ENCODE measurements at regions not wholly inside any gene's neighbourhood (a gene's known extent, or its start where the extent isn't known, plus 50 kb on each side); places are given as distances from the start of the nearest gene placed in this dataset.

DNA sequence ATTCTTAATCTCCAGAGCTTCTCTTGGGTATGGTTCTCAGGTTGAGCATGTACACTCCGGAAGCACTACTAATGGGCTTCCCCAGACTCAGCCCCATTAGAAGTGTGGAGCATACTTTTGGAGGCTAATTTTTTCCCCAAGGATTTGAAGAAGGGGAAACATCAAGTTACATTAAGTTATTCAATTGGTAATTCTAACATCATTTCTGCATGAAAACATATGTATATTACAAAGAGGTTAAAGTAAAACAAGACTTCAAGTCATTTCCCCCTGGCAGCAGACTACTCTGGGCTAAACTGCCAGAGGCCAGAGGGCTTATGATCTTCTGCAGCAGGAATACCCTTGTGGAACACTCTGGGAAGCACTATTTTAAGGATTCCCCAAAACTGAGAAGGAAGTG lies 227.7 kb upstream of the STK17B start:
- no peaks in the 10 kb centered on the region for H3K9me1 ChIP-seq (ENCODE audit: control insufficient read depth, insufficient read depth, low read length)
- ChIA-PET POLR2A (no interaction called here), CTCF (ENCODE audit: low intra/inter-chr PET ratio) (no interaction called here)
- no peak for FAIRE-seq
- intact Hi-C loops (cut with micrococcal nuclease) (no loop called here), in situ Hi-C loops (cut with MboI) (no loop called here)
- ATAC-seq = no peak
- H3K4me2 ChIP-seq (ENCODE audit: insufficient read depth, low read length) = no peak overlapping the region
- H3K9me3 ChIP-seq (replicated peaks; ENCODE audit: control insufficient read depth, insufficient read depth, low read depth, low read length) = no peaks in the 10 kb centered on the region
- H3K4me1 ChIP-seq (replicated peaks in 1 of 2; ENCODE audit: control insufficient read depth in 2 of 2, insufficient read depth in 2 of 2, low read length in 2 of 2) = peaks cover 0 to 13% of the 10 kb centered on the region in 2 experiments; a peak in 2 of 5 replicates
- no TSS peak for BruUV-seq (replicated peaks)
- H4K20me1 ChIP-seq (replicated peaks; ENCODE audit: control insufficient read depth, insufficient read depth, low read length) = no peaks in the 10 kb centered on the region
- no peaks in the 10 kb centered on the region for H3K27me3 ChIP-seq (ENCODE audit: control insufficient read depth in 2 of 2, insufficient read depth in 2 of 2, low read length in 2 of 2)
- DNase-seq (ENCODE audit: extremely low read depth in 1 of 4, low spot score in 3 of 4) = no peak
- peak overlapping the region; percentile 65; the same call in 2 of the 3 replicates for H3K27ac ChIP-seq (ENCODE audit: extremely low read depth, low read depth, low read length)
- H3K9ac ChIP-seq (ENCODE audit: insufficient read depth in 1 of 2, low read depth in 2 of 2, low read length in 2 of 2) = no peak overlapping the region
- no peak overlapping the region for H3K4me3 ChIP-seq
- peak overlapping the region; percentile 70 for H2AFZ ChIP-seq (ENCODE audit: low read depth, low read length)
- TF ChIP-seq CXXC5 (CRISPR knock-in tag; IDR thresholded peaks at IDR 0.05) (0 out of 2 replicates have a peak, but pooled peaks have one; percentile 20), SMAD4 (CRISPR knock-in tag; conservative IDR thresholded peaks at IDR 0.05) (0 out of 2 replicates have a peak, but pooled peaks have one; percentile 39), FOXK1 (CRISPR knock-in tag; IDR thresholded peaks at IDR 0.05; ENCODE audit: borderline replicate concordance) (no peak)
- no peaks in the 10 kb centered on the region for H3K79me2 ChIP-seq (ENCODE audit: control insufficient read depth, insufficient read depth, low read length)
- WGBS (ENCODE audit: insufficient coverage, low coverage, missing lambda C conversion rate) = 100% methylated on average over 1 of the region's 1 CpG
- H3K36me3 ChIP-seq (ENCODE audit: control insufficient read depth, insufficient read depth, low read length) = no peaks in the 10 kb centered on the region

GRCh38 chr2:196399722-196400691 lies 228.6 kb upstream of the STK17B start:
- ATAC-seq = peak; percentile 93
- BruUV-seq (replicated peaks) = no TSS peak
- ChIA-PET CTCF (ENCODE audit: low intra/inter-chr PET ratio) (no interaction called here), POLR2A (interaction anchor here (1.2 kb wide), 1 partner anchor 11 kb away, joined by 3 read pairs; no protein-coding TSS in a partner anchor)
- Histone ChIP-seq H3K27me3 (ENCODE audit: control insufficient read depth in 2 of 2, insufficient read depth in 2 of 2, low read length in 2 of 2) (no peaks in the 10 kb centered on the region), H3K9me1 (ENCODE audit: control insufficient read depth, insufficient read depth, low read length) (no peaks in the 10 kb centered on the region), H3K36me3 (ENCODE audit: control insufficient read depth, insufficient read depth, low read length) (no peaks in the 10 kb centered on the region), H3K27ac (ENCODE audit: extremely low read depth, low read depth, low read length) (peak overlapping the region; percentile 65), H3K79me2 (ENCODE audit: control insufficient read depth, insufficient read depth, low read length) (no peaks in the 10 kb centered on the region), H3K4me1 (replicated peaks in 1 of 2; ENCODE audit: control insufficient read depth in 2 of 2, insufficient read depth in 2 of 2, low read length in 2 of 2) (peaks cover 0 to 13% of the 10 kb centered on the region in 2 experiments; a peak in 2 of 5 replicates), H2AFZ (ENCODE audit: low read depth, low read length) (peak overlapping the region; percentile 70), H3K4me3 (no peak overlapping the region), H3K9ac (ENCODE audit: insufficient read depth in 1 of 2, low read depth in 2 of 2, low read length in 2 of 2) (peak overlapping the region in 1 of 2 experiments; percentile 12; a peak in 1 of 4 replicates), H4K20me1 (replicated peaks; ENCODE audit: control insufficient read depth, insufficient read depth, low read length) (no peaks in the 10 kb centered on the region), H3K9me3 (replicated peaks; ENCODE audit: control insufficient read depth, insufficient read depth, low read depth, low read length) (no peaks in the 10 kb centered on the region), H3K4me2 (ENCODE audit: insufficient read depth, low read length) (no peak overlapping the region)
- peak; percentile 48 for FAIRE-seq
- in situ Hi-C loops (cut with MboI) = no loop called here
- intact Hi-C loops (cut with micrococcal nuclease) = loop anchor here (5.0 kb wide), 3 partner anchors 33 to 268 kb away; no protein-coding TSS in a partner anchor
- peak in 2 of 4 experiments; percentile 30 to 67 for DNase-seq (ENCODE audit: extremely low read depth in 1 of 4, low spot score in 3 of 4)
- WGBS (ENCODE audit: insufficient coverage, low coverage, missing lambda C conversion rate) = 11% methylated on average over 5 of the region's 5 CpGs
- TF ChIP-seq BRF1 (IDR thresholded peaks at IDR 0.05; ENCODE audit: borderline replicate concordance, extremely low read depth, insufficient read length) (no peak), RNF2 (IDR thresholded peaks at IDR 0.05) (peak; percentile 85), IRF2 (CRISPR knock-in tag; IDR thresholded peaks at IDR 0.05) (no peak), POU5F1 (IDR thresholded peaks at IDR 0.05; ENCODE audit: borderline replicate concordance, low read depth, low read length, partially characterized antibody) (no peak), CAMTA2 (CRISPR knock-in tag; conservative IDR thresholded peaks at IDR 0.05) (no peak), ZNF124 (CRISPR knock-in tag; IDR thresholded peaks at IDR 0.05) (no peak), MTA2 (IDR thresholded peaks at IDR 0.05; ENCODE audit: low read depth) (peak; percentile 12; the same call in 1 of the 2 replicates), TBP (optimal IDR thresholded peaks at IDR 0.05; ENCODE audit: low read depth, low read length) (no peak), NCOR1 (IDR thresholded peaks at IDR 0.05) (peak; percentile 75), ETV1 (tag; conservative IDR thresholded peaks at IDR 0.05; ENCODE audit: low read depth) (peak; percentile 93), POLR2G (IDR thresholded peaks at IDR 0.05; ENCODE audit: low read depth, low read length) (no peak)
- TF ChIP-seq, protein P1, sequence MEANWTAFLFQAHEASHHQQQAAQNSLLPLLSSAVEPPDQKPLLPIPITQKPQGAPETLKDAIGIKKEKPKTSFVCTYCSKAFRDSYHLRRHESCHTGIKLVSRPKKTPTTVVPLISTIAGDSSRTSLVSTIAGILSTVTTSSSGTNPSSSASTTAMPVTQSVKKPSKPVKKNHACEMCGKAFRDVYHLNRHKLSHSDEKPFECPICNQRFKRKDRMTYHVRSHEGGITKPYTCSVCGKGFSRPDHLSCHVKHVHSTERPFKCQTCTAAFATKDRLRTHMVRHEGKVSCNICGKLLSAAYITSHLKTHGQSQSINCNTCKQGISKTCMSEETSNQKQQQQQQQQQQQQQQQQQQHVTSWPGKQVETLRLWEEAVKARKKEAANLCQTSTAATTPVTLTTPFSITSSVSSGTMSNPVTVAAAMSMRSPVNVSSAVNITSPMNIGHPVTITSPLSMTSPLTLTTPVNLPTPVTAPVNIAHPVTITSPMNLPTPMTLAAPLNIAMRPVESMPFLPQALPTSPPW (CRISPR knock-in tag; IDR thresholded peaks at IDR 0.05) = no peak
